ENCODE measurements at regions not wholly inside any gene's neighbourhood (a gene's known extent, or its start where the extent isn't known, plus 50 kb on each side); places are given as distances from the start of the nearest gene placed in this dataset.

DNA sequence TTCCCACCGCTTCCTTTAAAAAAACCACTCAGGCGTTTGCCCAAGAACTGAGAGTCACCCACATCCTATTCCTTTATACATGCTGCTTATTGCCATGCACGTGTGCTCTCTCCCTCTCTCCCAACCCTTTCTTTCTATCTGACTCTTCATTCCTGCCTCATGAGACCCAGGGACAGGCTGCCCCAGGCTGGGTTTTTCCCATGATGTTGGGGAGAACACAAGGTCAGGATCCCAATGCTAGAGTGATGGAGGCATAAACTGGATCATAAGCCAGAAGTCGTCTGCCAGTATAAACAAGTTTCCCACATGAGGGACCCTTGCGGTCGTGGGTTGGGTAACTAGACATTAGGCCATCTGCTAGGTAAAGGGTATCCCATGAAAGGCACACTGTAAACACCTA, 64.9 kb downstream of the CD2 start:
- DNase-seq (ENCODE audit: low read depth, low spot score): no peak

- DNase-seq (ENCODE audit: low read depth, low spot score): no peak
Observed at GRCh38 chr1:116820369-116820768, 66.1 kb downstream of the CD2 start.

DNA sequence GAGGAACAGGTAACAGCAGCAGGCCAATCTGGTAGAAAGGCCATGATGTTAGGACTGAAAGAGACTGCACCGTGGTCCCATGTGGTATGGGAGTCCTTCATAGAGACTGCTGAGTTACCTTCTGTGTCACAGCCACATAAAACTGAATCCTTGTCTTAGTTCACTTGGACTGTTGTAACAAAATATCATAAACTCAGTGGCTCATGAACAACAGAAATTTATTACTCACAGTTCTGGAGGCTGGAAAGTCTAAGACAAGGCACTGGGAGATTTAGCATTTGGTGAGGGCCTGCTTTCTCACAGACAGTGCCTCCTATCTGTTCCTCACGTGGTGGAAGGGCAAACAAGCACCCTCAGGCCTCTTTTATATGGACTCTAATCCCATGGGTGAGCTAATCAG, 67.5 kb downstream of the CD2 start:
- DNase-seq (ENCODE audit: low read depth, low spot score): no peak

DNA sequence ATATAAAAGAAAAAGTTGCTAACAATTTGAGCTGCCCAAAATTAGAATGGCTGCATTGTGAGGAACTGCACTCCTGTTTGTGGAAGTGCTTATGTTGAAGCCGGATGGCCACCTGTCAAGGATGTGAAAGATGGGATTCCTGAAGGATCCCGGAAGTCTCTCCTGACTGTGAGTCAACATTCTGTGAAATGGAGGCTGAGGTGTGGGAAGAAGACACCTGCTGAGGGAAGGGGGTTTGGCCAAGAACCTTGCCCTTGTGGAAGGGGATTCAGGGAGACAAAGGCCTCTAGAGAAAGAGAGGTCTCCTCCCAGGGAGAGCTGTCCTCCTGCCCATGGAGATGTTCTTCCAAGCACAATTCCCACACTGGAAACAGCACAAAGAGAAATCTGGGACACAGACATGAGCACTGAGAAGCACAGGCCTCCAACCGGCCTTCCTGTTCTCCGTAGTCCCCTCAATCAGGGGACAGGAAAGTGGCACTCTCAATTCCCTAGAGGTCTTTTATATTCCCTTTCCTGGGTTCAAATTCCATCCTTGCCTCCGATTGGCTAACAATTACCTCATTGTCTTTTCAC, 70.5 kb downstream of the CD2 start:
- DNase-seq (ENCODE audit: low read depth, low spot score): no peak

GRCh38 chr1:116825207-116825719, 71.0 kb downstream of the CD2 start:
- DNase-seq (ENCODE audit: low read depth, low spot score): peak; percentile 52

GRCh38 chr1:116825720-116826438, 71.6 kb downstream of the CD2 start:
- DNase-seq (ENCODE audit: low read depth, low spot score): peak; percentile 10

- peak; percentile 63 for DNase-seq (ENCODE audit: low read depth, low spot score)
Observed at GRCh38 chr1:116826818-116827606, 72.8 kb downstream of the CD2 start.

- DNase-seq (ENCODE audit: low read depth, low spot score): no peak
Observed at GRCh38 chr1:116827607-116828105, 73.4 kb downstream of the CD2 start.

DNA sequence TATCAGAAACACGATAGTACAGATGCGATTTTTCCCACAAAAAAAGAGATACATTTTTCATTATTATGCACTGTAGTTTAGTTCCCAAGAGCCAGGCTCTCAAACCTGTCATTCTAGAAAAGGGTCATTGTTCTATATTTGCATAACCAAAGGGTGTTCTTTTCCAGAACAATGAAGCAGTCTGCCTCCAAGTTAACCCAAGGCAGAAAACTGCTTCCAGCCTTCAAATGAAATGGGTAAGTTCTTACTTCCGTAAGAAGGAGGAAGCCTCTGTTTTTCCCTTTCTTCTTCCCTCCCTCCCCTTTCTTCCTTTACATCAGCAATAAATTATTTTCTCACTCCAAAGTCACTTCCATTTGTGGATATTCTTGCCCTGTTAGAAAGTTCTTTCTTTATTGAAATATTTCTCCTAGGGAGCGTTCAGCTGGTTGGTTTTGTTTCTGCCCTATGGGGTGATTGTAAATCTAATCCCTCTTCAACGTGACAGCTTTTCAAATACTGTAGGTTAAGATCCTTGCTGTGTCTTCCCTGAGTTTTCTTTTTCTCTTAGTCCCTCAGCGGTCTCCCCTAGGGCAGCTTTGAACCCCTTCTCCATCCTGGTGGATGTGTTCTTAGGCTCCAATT, 77.3 kb upstream of the PTGFRN start:
- peak; percentile 72 for DNase-seq (ENCODE audit: low read depth, low spot score)

GRCh38 chr1:116832932-116833578, 76.7 kb upstream of the PTGFRN start:
- no peak for DNase-seq (ENCODE audit: low read depth, low spot score)

DNA sequence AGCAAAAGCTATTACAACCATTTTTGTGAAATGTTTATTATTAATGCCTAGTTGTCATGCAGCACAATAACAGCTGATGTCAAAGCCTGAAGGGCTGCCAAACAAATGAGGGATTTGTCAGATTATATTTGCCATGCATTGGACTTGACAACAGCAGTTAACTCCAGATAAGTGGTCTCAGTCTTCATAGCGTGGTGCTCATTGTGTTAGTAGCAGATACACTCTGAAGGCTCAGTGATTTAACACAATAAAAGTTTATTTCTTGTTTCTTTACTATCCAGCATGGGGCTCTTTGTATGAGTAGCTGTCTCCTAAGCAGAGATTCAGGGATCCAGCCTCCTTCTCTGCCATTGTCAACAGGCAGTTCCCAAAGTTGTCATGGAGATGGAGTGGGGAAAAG, 76.0 kb upstream of the PTGFRN start:
- no peak for DNase-seq (ENCODE audit: low read depth, low spot score)

DNA sequence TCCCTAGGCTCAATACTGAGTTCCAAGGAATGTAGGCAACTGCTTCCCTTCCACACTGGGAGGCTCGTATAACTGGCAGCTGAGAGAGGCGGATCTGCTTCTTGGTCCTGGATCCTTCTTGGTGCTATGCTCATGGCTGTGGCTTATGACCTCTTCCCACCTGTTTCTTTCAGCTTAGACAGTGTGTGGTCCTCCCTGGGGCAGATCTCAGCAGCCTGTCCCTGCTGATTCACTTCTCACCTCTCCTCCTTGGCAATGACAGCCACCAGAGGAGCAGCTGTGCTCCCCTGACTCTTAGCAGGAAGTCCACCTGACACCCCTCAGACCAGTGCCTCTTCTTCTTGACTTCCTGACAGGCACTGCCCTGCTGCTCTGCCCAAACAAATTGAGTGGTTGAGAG, 75.1 kb upstream of the PTGFRN start:
- no peak for DNase-seq (ENCODE audit: low read depth, low spot score)

DNA sequence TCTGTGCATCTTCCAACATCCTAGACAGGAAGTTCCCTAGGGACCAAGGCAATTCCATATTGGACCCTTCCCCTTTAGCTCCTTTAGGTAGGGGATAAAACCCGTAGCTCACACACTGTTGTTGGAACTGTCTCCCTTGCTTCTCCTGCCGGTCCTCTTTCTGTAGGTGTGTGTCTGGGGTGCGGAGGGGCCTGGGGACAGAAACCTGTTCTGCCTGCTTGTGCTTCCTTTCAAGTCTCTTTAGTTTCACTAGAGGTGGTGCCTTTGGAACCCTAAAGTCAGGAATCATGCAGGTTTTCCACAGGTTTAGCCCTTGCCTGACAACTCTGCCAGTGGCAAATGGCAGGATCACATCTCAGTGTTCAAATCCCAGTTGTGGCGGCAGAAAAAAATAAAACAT, 74.6 kb upstream of the PTGFRN start:
- peak; percentile 50 for DNase-seq (ENCODE audit: low read depth, low spot score)

DNA sequence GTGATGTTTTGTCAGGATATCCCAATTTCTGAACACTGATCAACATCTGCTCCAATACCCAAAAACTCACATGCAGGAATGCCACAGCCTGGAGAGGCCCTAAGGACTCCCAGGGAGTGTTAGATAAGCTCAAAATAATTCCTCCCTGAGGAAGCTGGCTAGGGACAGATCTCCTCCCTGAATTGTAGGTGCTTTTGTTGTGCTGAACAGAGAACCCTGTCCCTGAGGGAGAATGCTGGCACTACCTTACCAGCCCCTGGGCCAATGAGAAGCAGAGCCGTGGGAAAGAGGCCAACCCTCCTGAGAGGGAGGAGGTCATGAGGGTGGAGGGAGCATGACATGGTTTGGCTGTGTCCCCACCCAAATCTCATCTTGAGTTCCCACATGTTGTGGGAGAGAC, 73.6 kb upstream of the PTGFRN start:
- DNase-seq (ENCODE audit: low read depth, low spot score): peak; percentile 84

- no peak for DNase-seq (ENCODE audit: low read depth, low spot score)
Observed at GRCh38 chr1:116841569-116842344, 68.0 kb upstream of the PTGFRN start.

DNA sequence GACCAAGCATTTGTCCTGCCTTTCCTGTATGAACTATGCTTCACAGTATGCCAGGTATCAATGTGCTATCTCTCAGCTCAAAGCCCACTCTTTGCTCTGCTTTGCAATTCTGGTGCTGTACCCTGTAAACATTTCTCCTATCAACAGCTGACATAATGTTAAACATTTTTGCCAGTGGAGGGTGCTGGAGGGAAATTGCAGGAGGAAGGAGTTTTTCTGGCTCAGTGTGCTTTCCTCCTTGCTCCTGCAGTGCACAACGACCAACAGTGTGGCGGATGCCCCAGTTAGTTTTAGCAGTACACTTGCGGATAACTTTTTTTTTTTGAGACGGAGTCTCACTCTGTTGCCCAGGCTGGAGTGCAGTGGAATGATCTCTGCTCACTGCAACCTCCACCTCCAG, 67.1 kb upstream of the PTGFRN start:
- no peak for DNase-seq (ENCODE audit: low read depth, low spot score)

DNA sequence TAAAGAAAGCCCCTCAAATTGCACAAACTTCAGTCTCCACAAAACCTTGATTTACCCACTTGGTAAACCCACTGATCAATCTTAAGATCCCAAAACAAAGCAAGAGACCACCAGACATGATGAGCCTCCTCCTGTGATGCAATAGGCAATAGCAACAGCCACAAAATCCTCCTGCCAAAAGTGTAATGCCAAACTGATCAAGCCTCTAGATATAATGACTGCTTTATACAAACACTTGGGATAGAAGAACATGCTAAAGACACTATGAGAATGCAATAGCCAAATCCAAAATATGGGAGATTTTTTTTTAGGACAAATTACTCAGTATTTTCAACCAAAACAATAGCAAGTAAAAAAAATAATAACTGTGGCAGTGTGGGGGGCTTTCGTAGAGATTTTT, 64.9 kb upstream of the PTGFRN start:
- DNase-seq (ENCODE audit: low read depth, low spot score): no peak

GRCh38 chr1:116847190-116847589, 62.5 kb upstream of the PTGFRN start:
- no peak for DNase-seq (ENCODE audit: low read depth, low spot score)

GRCh38 chr1:116847688-116848531, 61.8 kb upstream of the PTGFRN start:
- DNase-seq (ENCODE audit: low read depth, low spot score): no peak

- no peak for DNase-seq (ENCODE audit: low read depth, low spot score)
Observed at GRCh38 chr1:116850436-116850835, 59.3 kb upstream of the PTGFRN start.
